ENCODE measurements at regions not wholly inside any gene's neighbourhood (a gene's known extent, or its start where the extent isn't known, plus 50 kb on each side); places are given as distances from the start of the nearest gene placed in this dataset.
A peak's percentile ranks its signal among the peaks of the same experiment; 100 is the strongest.

DNA sequence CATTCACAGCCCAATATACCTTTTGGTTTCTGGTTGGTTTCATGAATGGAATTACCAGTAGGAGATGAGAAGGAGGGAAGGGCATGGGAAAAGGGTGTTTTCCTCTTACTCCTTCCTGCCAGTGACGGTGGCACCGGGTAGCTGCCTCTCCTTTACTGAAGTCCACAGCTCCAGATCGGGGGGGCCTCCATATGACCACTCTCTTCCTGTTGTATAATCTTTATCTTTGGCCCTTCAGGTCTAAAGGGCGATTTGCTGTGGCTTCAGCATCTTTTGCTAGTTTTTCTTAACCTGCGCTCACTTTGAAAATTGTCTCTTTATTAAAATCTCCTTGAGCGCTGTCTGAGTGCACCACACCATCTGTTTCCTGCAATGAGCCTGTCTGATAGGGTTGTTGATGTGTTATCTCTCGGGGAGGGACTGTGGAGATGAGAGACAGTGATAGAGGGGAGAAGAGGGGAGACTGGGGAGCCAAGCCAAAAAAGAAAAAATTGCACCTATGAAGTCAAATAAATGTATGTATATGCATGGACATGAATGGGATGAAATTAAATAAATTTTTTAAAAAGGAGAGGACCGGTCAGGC is 449.3 kb upstream of the KLF4 start:
- Histone ChIP-seq H2AFZ (ENCODE audit: low read depth, low read length) (no peak overlapping the region), H3K4me2 (ENCODE audit: low read length, poor library complexity, severe bottlenecking) (no peak overlapping the region), H3K14ac (ENCODE audit: low read length in 2 of 2) (no peak overlapping the region), H2BK5ac (ENCODE audit: low read depth, low read length, poor library complexity, severe bottlenecking) (no peak overlapping the region), H3K4ac (ENCODE audit: low read depth in 1 of 2, low read length in 2 of 2) (no peak overlapping the region), H2BK120ac (ENCODE audit: low read depth, low read length) (no peak overlapping the region), H3K9me3 (ENCODE audit: control insufficient read depth, low read length) (no peaks in the 10 kb centered on the region), H3K27ac (ENCODE audit: low read length, poor library complexity, severe bottlenecking) (no peak overlapping the region), H3K4me3 (ENCODE audit: insufficient read depth in 1 of 2, low read depth in 1 of 2, low read length in 2 of 2) (no peak overlapping the region), H3K79me1 (replicated peaks; ENCODE audit: low read length, poor library complexity, severe bottlenecking) (no peaks in the 10 kb centered on the region), H3K4me1 (ENCODE audit: control insufficient read depth, insufficient read depth, low read depth, low read length) (peaks cover 2% of the 10 kb centered on the region), H3K27me3 (ENCODE audit: control insufficient read depth in 1 of 2, insufficient read depth in 1 of 2, low read length in 2 of 2) (peaks cover 0 to 4% of the 10 kb centered on the region in 2 experiments), H4K91ac (ENCODE audit: low read length) (no peak overlapping the region), H2BK15ac (ENCODE audit: low read depth, poor library complexity, severe bottlenecking) (no peak overlapping the region), H3K9ac (ENCODE audit: low read length) (no peak overlapping the region), H3K23ac (ENCODE audit: low read length in 2 of 2) (no peak overlapping the region), H2BK12ac (ENCODE audit: low read length in 2 of 2) (no peak overlapping the region), H3K36me3 (ENCODE audit: control insufficient read depth in 1 of 2, insufficient read depth in 2 of 2, low read depth in 1 of 2, low read length in 2 of 2) (no peaks in the 10 kb centered on the region), H4K8ac (ENCODE audit: low read length) (no peak overlapping the region), H2AK5ac (ENCODE audit: low read length, severe bottlenecking) (no peak overlapping the region), H3K18ac (ENCODE audit: low read depth in 1 of 2, low read length in 2 of 2) (no peak overlapping the region)
- WGBS = 87% methylated on average over 8 of the region's 8 CpGs
- DNase-seq = no peak

DNA sequence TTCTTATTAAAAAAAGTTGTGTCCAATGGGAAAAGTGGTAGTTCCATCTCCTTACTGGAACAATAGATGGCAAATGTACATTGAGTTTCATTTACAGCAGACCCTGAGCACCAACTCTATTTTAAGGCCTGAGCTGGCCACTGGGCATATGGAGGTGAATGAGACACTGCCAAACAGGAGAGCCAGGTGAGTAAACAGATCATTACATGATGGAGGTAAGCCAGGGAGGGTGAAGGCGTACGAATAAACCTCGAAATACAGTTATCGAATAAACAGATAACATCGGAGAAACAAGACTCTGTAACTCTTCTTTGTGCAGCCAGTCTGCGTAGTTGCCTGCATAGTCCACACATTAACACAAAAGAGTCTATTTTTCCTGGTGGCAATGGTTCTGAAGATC is 446.4 kb upstream of the KLF4 start:
- Histone ChIP-seq H2BK5ac (ENCODE audit: low read depth, low read length, poor library complexity, severe bottlenecking) (no peak overlapping the region), H3K27me3 (ENCODE audit: control insufficient read depth in 1 of 2, insufficient read depth in 1 of 2, low read length in 2 of 2) (peaks cover 0 to 4% of the 10 kb centered on the region in 2 experiments), H3K79me1 (replicated peaks; ENCODE audit: low read length, poor library complexity, severe bottlenecking) (no peaks in the 10 kb centered on the region), H3K4me1 (ENCODE audit: control insufficient read depth, insufficient read depth, low read depth, low read length) (peaks cover 2% of the 10 kb centered on the region), H3K9ac (ENCODE audit: low read length) (no peak overlapping the region), H2AK5ac (ENCODE audit: low read length, severe bottlenecking) (no peak overlapping the region), H2AFZ (ENCODE audit: low read depth, low read length) (no peak overlapping the region), H3K18ac (ENCODE audit: low read depth in 1 of 2, low read length in 2 of 2) (no peak overlapping the region), H2BK15ac (ENCODE audit: low read depth, poor library complexity, severe bottlenecking) (no peak overlapping the region), H3K4me3 (ENCODE audit: insufficient read depth in 1 of 2, low read depth in 1 of 2, low read length in 2 of 2) (no peak overlapping the region), H3K4ac (ENCODE audit: low read depth in 1 of 2, low read length in 2 of 2) (no peak overlapping the region), H3K27ac (ENCODE audit: low read length, poor library complexity, severe bottlenecking) (no peak overlapping the region), H3K23ac (ENCODE audit: low read length in 2 of 2) (no peak overlapping the region), H2BK120ac (ENCODE audit: low read depth, low read length) (no peak overlapping the region), H4K8ac (ENCODE audit: low read length) (no peak overlapping the region), H3K4me2 (ENCODE audit: low read length, poor library complexity, severe bottlenecking) (no peak overlapping the region), H3K36me3 (ENCODE audit: control insufficient read depth in 1 of 2, insufficient read depth in 2 of 2, low read depth in 1 of 2, low read length in 2 of 2) (no peaks in the 10 kb centered on the region), H3K9me3 (ENCODE audit: control insufficient read depth, low read length) (no peaks in the 10 kb centered on the region), H3K14ac (ENCODE audit: low read length in 2 of 2) (no peak overlapping the region), H4K91ac (ENCODE audit: low read length) (no peak overlapping the region), H2BK12ac (ENCODE audit: low read length in 2 of 2) (no peak overlapping the region)
- no peak for DNase-seq
- 99% methylated on average over 6 of the region's 6 CpGs for WGBS

DNA sequence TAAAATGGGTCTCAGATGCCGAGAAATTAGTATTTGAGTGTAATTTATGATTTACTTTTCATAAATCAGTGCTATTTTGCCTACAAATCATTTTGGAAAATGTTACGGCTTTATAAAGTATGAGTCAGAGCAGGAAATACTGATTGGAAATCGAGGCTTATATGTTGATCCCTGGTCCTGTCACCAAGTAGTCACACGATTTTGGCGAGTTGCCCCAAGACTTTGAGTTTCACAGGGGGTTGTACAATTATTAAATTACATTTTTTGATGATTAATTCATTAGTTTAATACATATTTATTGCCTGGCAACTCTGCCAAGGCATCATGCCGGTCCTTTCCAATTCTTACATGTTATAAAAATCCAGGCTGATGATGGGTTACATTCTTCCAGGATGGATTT is 443.9 kb upstream of the KLF4 start:
- Histone ChIP-seq H2BK12ac (ENCODE audit: low read length in 2 of 2) (no peak overlapping the region), H3K9ac (ENCODE audit: low read length) (peak overlapping the region; percentile 79), H3K23ac (ENCODE audit: low read length in 2 of 2) (no peak overlapping the region), H3K27me3 (ENCODE audit: control insufficient read depth in 1 of 2, insufficient read depth in 1 of 2, low read length in 2 of 2) (no peaks in the 10 kb centered on the region), H2BK5ac (ENCODE audit: low read depth, low read length, poor library complexity, severe bottlenecking) (no peak overlapping the region), H3K4me2 (ENCODE audit: low read length, poor library complexity, severe bottlenecking) (no peak overlapping the region), H3K14ac (ENCODE audit: low read length in 2 of 2) (no peak overlapping the region), H2AFZ (ENCODE audit: low read depth, low read length) (no peak overlapping the region), H3K79me1 (replicated peaks; ENCODE audit: low read length, poor library complexity, severe bottlenecking) (no peaks in the 10 kb centered on the region), H2AK5ac (ENCODE audit: low read length, severe bottlenecking) (no peak overlapping the region), H3K36me3 (ENCODE audit: control insufficient read depth in 1 of 2, insufficient read depth in 2 of 2, low read depth in 1 of 2, low read length in 2 of 2) (no peaks in the 10 kb centered on the region), H3K27ac (ENCODE audit: low read length, poor library complexity, severe bottlenecking) (no peak overlapping the region), H3K18ac (ENCODE audit: low read depth in 1 of 2, low read length in 2 of 2) (no peak overlapping the region), H3K4ac (ENCODE audit: low read depth in 1 of 2, low read length in 2 of 2) (no peak overlapping the region), H2BK15ac (ENCODE audit: low read depth, poor library complexity, severe bottlenecking) (no peak overlapping the region), H4K91ac (ENCODE audit: low read length) (no peak overlapping the region), H2BK120ac (ENCODE audit: low read depth, low read length) (no peak overlapping the region), H3K9me3 (ENCODE audit: control insufficient read depth, low read length) (no peaks in the 10 kb centered on the region), H3K4me3 (ENCODE audit: insufficient read depth in 1 of 2, low read depth in 1 of 2, low read length in 2 of 2) (peak overlapping the region in 1 of 2 experiments; percentile 54), H3K4me1 (ENCODE audit: control insufficient read depth, insufficient read depth, low read depth, low read length) (peaks cover 2% of the 10 kb centered on the region), H4K8ac (ENCODE audit: low read length) (no peak overlapping the region)
- 92% methylated on average over 3 of the region's 6 CpGs for WGBS
- DNase-seq = no peak

GRCh38 chr9:107933097-107933496 is 443.5 kb upstream of the KLF4 start:
- H2AK5ac ChIP-seq (ENCODE audit: low read length, severe bottlenecking) = no peak overlapping the region
- H2BK12ac ChIP-seq (ENCODE audit: low read length in 2 of 2) = no peak overlapping the region
- H3K4me3 ChIP-seq (ENCODE audit: insufficient read depth in 1 of 2, low read depth in 1 of 2, low read length in 2 of 2) = peak overlapping the region in 1 of 2 experiments; percentile 54
- H3K23ac ChIP-seq (ENCODE audit: low read length in 2 of 2) = no peak overlapping the region
- H3K27ac ChIP-seq (ENCODE audit: low read length, poor library complexity, severe bottlenecking) = no peak overlapping the region
- H3K18ac ChIP-seq (ENCODE audit: low read depth in 1 of 2, low read length in 2 of 2) = no peak overlapping the region
- H3K4me1 ChIP-seq (ENCODE audit: control insufficient read depth, insufficient read depth, low read depth, low read length) = peaks cover 2% of the 10 kb centered on the region
- H2AFZ ChIP-seq (ENCODE audit: low read depth, low read length) = no peak overlapping the region
- no peaks in the 10 kb centered on the region for H3K27me3 ChIP-seq (ENCODE audit: control insufficient read depth in 1 of 2, insufficient read depth in 1 of 2, low read length in 2 of 2)
- H3K36me3 ChIP-seq (ENCODE audit: control insufficient read depth in 1 of 2, insufficient read depth in 2 of 2, low read depth in 1 of 2, low read length in 2 of 2) = no peaks in the 10 kb centered on the region
- no peak overlapping the region for H4K8ac ChIP-seq (ENCODE audit: low read length)
- WGBS = 96% methylated on average over 3 of the region's 5 CpGs
- H3K79me1 ChIP-seq (replicated peaks; ENCODE audit: low read length, poor library complexity, severe bottlenecking) = no peaks in the 10 kb centered on the region
- peak; percentile 39 for DNase-seq
- peak overlapping the region; percentile 79 for H3K9ac ChIP-seq (ENCODE audit: low read length)
- H2BK15ac ChIP-seq (ENCODE audit: low read depth, poor library complexity, severe bottlenecking) = no peak overlapping the region
- H2BK5ac ChIP-seq (ENCODE audit: low read depth, low read length, poor library complexity, severe bottlenecking) = no peak overlapping the region
- no peak overlapping the region for H4K91ac ChIP-seq (ENCODE audit: low read length)
- H3K14ac ChIP-seq (ENCODE audit: low read length in 2 of 2) = no peak overlapping the region
- H2BK120ac ChIP-seq (ENCODE audit: low read depth, low read length) = no peak overlapping the region
- H3K4me2 ChIP-seq (ENCODE audit: low read length, poor library complexity, severe bottlenecking) = no peak overlapping the region
- no peak overlapping the region for H3K4ac ChIP-seq (ENCODE audit: low read depth in 1 of 2, low read length in 2 of 2)
- no peaks in the 10 kb centered on the region for H3K9me3 ChIP-seq (ENCODE audit: control insufficient read depth, low read length)
